ENCODE measurements at regions not wholly inside any gene's neighbourhood (a gene's known extent, or its start where the extent isn't known, plus 50 kb on each side); places are given as distances from the start of the nearest gene placed in this dataset.

DNA sequence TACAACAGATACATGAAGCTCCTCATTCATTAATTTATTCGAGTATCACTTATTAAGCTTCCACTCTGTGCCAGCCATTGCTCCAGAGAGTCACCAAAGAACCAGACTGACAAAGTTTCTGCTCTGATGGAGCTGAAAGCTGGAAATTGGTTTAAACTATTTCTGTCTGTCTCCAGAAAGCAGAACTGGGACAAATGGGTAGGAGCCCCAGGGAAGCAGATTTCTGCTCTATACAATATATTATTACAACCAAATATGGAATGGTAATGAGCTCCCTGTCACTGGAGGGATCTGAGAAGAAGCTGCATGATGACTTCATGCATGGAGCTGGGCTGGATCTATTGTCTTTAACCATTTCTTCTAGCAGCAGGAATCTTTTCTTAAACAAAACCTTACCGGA, 165.4 kb upstream of the ADO start:
- TF ChIP-seq CTCF (conservative IDR thresholded peaks at IDR 0.05; ENCODE audit: low read depth, low read length) = no peak
- TF ChIP-seq EZH2 (IDR thresholded peaks at IDR 0.05; ENCODE audit: low read length, unreplicated experiment) = no peak
- TF ChIP-seq EZH2phosphoT487 (IDR thresholded peaks at IDR 0.05; ENCODE audit: borderline replicate concordance, low read length) = no peak
